ENCODE measurements at regions not wholly inside any gene's neighbourhood (a gene's known extent, or its start where the extent isn't known, plus 50 kb on each side); places are given as distances from the start of the nearest gene placed in this dataset.

GRCh38 chr13:50691681-50692263, 151.7 kb downstream of the DLEU7 start:
- no peak for TF ChIP-seq RFX5 (IDR thresholded peaks at IDR 0.05; ENCODE audit: low read depth, low read length)
- TF ChIP-seq, protein P1, sequence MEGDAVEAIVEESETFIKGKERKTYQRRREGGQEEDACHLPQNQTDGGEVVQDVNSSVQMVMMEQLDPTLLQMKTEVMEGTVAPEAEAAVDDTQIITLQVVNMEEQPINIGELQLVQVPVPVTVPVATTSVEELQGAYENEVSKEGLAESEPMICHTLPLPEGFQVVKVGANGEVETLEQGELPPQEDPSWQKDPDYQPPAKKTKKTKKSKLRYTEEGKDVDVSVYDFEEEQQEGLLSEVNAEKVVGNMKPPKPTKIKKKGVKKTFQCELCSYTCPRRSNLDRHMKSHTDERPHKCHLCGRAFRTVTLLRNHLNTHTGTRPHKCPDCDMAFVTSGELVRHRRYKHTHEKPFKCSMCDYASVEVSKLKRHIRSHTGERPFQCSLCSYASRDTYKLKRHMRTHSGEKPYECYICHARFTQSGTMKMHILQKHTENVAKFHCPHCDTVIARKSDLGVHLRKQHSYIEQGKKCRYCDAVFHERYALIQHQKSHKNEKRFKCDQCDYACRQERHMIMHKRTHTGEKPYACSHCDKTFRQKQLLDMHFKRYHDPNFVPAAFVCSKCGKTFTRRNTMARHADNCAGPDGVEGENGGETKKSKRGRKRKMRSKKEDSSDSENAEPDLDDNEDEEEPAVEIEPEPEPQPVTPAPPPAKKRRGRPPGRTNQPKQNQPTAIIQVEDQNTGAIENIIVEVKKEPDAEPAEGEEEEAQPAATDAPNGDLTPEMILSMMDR (conservative IDR thresholded peaks at IDR 0.05; ENCODE audit: low read depth, low read length), result no peak
- no peak for TF ChIP-seq POLR2A (IDR thresholded peaks at IDR 0.05; ENCODE audit: low read depth, low read length)
